ENCODE measurements at regions not wholly inside any gene's neighbourhood (a gene's known extent, or its start where the extent isn't known, plus 50 kb on each side); places are given as distances from the start of the nearest gene placed in this dataset.
"Not testable (repeated sequence)": the region's sequence is repeated elsewhere in the genome, so short reads cannot be mapped to it uniquely, and the experiment has no call there.

GRCh38 chr13:64090311-64090710, 2674.7 kb upstream of the PCDH20 start:
- no peak for DNase-seq (ENCODE audit: low read depth in 2 of 2)

- DNase-seq (ENCODE audit: low read depth in 2 of 2), result no peak
These were observed 2672.8 kb upstream of the PCDH20 start for GRCh38 chr13:64088491-64088890.

- DNase-seq (ENCODE audit: low read depth in 2 of 2), result no peak
These were observed 2672.0 kb upstream of the PCDH20 start for GRCh38 chr13:64087624-64088023.

GRCh38 chr13:64083811-64084210, 2668.2 kb upstream of the PCDH20 start:
- DNase-seq (ENCODE audit: low read depth in 2 of 2), result no peak

- no peak for DNase-seq (ENCODE audit: low read depth in 2 of 2)
These were observed 2667.7 kb upstream of the PCDH20 start for GRCh38 chr13:64083396-64083795.

- no peak for DNase-seq (ENCODE audit: low read depth in 2 of 2)
These were observed 2662.9 kb upstream of the PCDH20 start for GRCh38 chr13:64078480-64078936.

GRCh38 chr13:64078025-64078424, 2662.4 kb upstream of the PCDH20 start:
- DNase-seq (ENCODE audit: low read depth in 2 of 2), result no peak

- DNase-seq (ENCODE audit: low read depth in 2 of 2), result not testable (repeated sequence)
These were observed 2661.6 kb upstream of the PCDH20 start for GRCh38 chr13:64077132-64077835.

- DNase-seq (ENCODE audit: low read depth in 2 of 2), result no peak
These were observed 2660.1 kb upstream of the PCDH20 start for GRCh38 chr13:64075543-64076271.

GRCh38 chr13:64074971-64075474, 2659.4 kb upstream of the PCDH20 start:
- DNase-seq (ENCODE audit: low read depth in 2 of 2), result no peak

GRCh38 chr13:64073203-64073602, 2657.6 kb upstream of the PCDH20 start:
- no peak for DNase-seq (ENCODE audit: low read depth in 2 of 2)

- DNase-seq (ENCODE audit: low read depth in 2 of 2), result no peak
These were observed 2655.7 kb upstream of the PCDH20 start for GRCh38 chr13:64071352-64071751.

GRCh38 chr13:64069892-64070291, 2654.2 kb upstream of the PCDH20 start:
- no peak for DNase-seq (ENCODE audit: low read depth in 2 of 2)

- DNase-seq (ENCODE audit: low read depth in 2 of 2), result no peak
These were observed 2651.1 kb upstream of the PCDH20 start for GRCh38 chr13:64066711-64067110.

- DNase-seq (ENCODE audit: low read depth in 2 of 2), result no peak
These were observed 2646.0 kb upstream of the PCDH20 start for GRCh38 chr13:64061649-64062048.

GRCh38 chr13:64057372-64058020, 2641.8 kb upstream of the PCDH20 start:
- DNase-seq (ENCODE audit: low read depth in 2 of 2), result no peak

- no peak for DNase-seq (ENCODE audit: low read depth in 2 of 2)
These were observed 2638.7 kb upstream of the PCDH20 start for GRCh38 chr13:64054321-64054720.

GRCh38 chr13:64052521-64052920, 2636.9 kb upstream of the PCDH20 start:
- DNase-seq (ENCODE audit: low read depth in 2 of 2), result no peak

GRCh38 chr13:64051278-64051677, 2635.6 kb upstream of the PCDH20 start:
- DNase-seq (ENCODE audit: low read depth in 2 of 2), result no peak

- DNase-seq (ENCODE audit: low read depth in 2 of 2), result no peak
These were observed 2625.6 kb upstream of the PCDH20 start for GRCh38 chr13:64041296-64041695.

GRCh38 chr13:64033921-64034320, 2618.3 kb upstream of the PCDH20 start:
- no peak for DNase-seq (ENCODE audit: low read depth in 2 of 2)

GRCh38 chr13:64029343-64030093, 2613.9 kb upstream of the PCDH20 start:
- no peak for DNase-seq (ENCODE audit: low read depth in 2 of 2)
